Endothelial cell of umbilical vein (primary cell): ENCODE measurements at regions not wholly inside any gene's neighbourhood (a gene's known extent, or its start where the extent isn't known, plus 50 kb on each side); places are given as distances from the start of the nearest gene placed in this dataset.

Experiments used
- EZH2 ChIP-seq: IDR thresholded peaks from 2 replicates; pipeline ENCODE4 v1.6.1; 2012; ENCODE audit warnings: borderline replicate concordance, low read depth, mild to moderate bottlenecking, moderate library complexity, low read length, inconsistent platforms; ENCODE audit not compliant: severe bottlenecking
- FOS ChIP-seq: IDR thresholded peaks from 2 replicates; pipeline ENCODE4 v1.6.1; 2011; ENCODE audit warnings: mild to moderate bottlenecking, low read length, moderate library complexity, borderline replicate concordance; ENCODE audit not compliant: insufficient read depth
- GATA2 ChIP-seq: IDR thresholded peaks from 2 replicates; pipeline ENCODE4 v1.7.0; 2011; ENCODE audit warnings: low read depth, mild to moderate bottlenecking, moderate library complexity, mixed read lengths, low read length; ENCODE audit not compliant: insufficient read length, insufficient read depth
- JUN ChIP-seq: IDR thresholded peaks from 2 replicates; pipeline ENCODE4 v1.6.1; 2011; ENCODE audit warnings: borderline replicate concordance, low read depth; ENCODE audit not compliant: insufficient read length, insufficient read depth
- MYC ChIP-seq: IDR thresholded peaks from one replicate; pipeline ENCODE4 v1.6.1; 2011; ENCODE audit warnings: mild to moderate bottlenecking, low read depth, low read length
- POLR2A ChIP-seq: IDR thresholded peaks from 2 replicates; pipeline ENCODE4 v1.6.1; 2012; ENCODE audit warnings: low read depth, mild to moderate bottlenecking, control low read depth, low read length
- POLR2AphosphoS5 ChIP-seq: IDR thresholded peaks from 2 replicates; pipeline ENCODE4 v1.6.1; 2012; ENCODE audit warnings: low read depth, mild to moderate bottlenecking, control low read depth, low read length, moderate library complexity; ENCODE audit not compliant: insufficient read depth
- TF ChIP-seq, protein P1 (sequence below), 2 donors: IDR thresholded peaks; 1 replicate in 1 of 2; 2 replicates in 1 of 2; pipeline ENCODE4 v1.5.1; 2011; ENCODE audit warnings: low read length in 2 of 2, mild to moderate bottlenecking in 2 of 2, moderate library complexity in 2 of 2, control low read depth in 1 of 2, inconsistent platforms in 1 of 2, low read depth in 1 of 2; ENCODE audit not compliant: insufficient read depth in 1 of 2; ENCODE audit errors: extremely low read depth in 1 of 2
- TF ChIP-seq, protein P2 (sequence below): IDR thresholded peaks from 2 replicates; pipeline ENCODE4 v1.6.1; 2011; ENCODE audit not compliant: insufficient read depth, insufficient read length

DNA sequence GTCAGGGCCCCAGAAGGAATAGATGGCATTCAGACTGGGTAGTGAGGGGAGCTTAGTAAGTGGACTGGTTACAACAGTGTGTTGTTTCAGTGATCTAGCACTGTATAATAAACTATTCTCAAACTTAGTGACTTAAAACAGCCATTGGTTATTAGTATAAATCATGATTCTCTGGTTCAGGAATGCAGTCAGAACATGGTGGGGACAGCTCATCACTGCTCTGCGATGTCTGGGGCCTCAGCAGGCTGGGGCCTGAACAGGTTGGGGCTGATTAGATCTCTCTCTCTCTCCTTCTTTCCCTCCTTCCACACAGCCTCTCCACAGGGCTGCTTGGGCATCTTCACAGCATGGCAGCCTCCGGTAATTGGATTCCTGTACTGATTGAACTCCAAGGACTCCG lies 160.4 kb downstream of the GATB start:
- TF ChIP-seq POLR2A = no peak
- TF ChIP-seq, protein P1, sequence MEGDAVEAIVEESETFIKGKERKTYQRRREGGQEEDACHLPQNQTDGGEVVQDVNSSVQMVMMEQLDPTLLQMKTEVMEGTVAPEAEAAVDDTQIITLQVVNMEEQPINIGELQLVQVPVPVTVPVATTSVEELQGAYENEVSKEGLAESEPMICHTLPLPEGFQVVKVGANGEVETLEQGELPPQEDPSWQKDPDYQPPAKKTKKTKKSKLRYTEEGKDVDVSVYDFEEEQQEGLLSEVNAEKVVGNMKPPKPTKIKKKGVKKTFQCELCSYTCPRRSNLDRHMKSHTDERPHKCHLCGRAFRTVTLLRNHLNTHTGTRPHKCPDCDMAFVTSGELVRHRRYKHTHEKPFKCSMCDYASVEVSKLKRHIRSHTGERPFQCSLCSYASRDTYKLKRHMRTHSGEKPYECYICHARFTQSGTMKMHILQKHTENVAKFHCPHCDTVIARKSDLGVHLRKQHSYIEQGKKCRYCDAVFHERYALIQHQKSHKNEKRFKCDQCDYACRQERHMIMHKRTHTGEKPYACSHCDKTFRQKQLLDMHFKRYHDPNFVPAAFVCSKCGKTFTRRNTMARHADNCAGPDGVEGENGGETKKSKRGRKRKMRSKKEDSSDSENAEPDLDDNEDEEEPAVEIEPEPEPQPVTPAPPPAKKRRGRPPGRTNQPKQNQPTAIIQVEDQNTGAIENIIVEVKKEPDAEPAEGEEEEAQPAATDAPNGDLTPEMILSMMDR (IDR thresholded peaks at IDR 0.05; ENCODE audit: extremely low read depth in 1 of 2, insufficient read depth in 1 of 2, low read depth in 1 of 2, low read length in 2 of 2) = no peak
- no peak for TF ChIP-seq JUN
- no peak for TF ChIP-seq POLR2AphosphoS5
- TF ChIP-seq EZH2 = no peak
- TF ChIP-seq, protein P2, sequence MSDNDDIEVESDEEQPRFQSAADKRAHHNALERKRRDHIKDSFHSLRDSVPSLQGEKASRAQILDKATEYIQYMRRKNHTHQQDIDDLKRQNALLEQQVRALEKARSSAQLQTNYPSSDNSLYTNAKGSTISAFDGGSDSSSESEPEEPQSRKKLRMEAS = no peak
- no peak for TF ChIP-seq MYC
- TF ChIP-seq GATA2 = no peak
- no peak for TF ChIP-seq FOS
